ENCODE measurements at regions not wholly inside any gene's neighbourhood (a gene's known extent, or its start where the extent isn't known, plus 50 kb on each side); places are given as distances from the start of the nearest gene placed in this dataset.

GRCh38 chr9:107759823-107760166 is 270.2 kb upstream of the KLF4 start:
- ATAC-seq (ENCODE audit: low read depth) (no peak), DNase-seq (no peak)
- ChIA-PET CTCF (no interaction called here), POLR2A (no interaction called here)
- no peak overlapping the region for H3K4me3 Mint-ChIP-seq
- peaks cover 5% of the 10 kb centered on the region for H3K9me3 Mint-ChIP-seq
- H3K4me1 Mint-ChIP-seq = no peaks in the 10 kb centered on the region
- H3K27ac Mint-ChIP-seq = no peak overlapping the region
- intact Hi-C loops (cut with micrococcal nuclease) = no loop called here
- TF ChIP-seq CTCF (IDR thresholded peaks at IDR 0.05) = no peak
- no peaks in the 10 kb centered on the region for H3K36me3 Mint-ChIP-seq (ENCODE audit: low read depth)
- no peaks in the 10 kb centered on the region for H3K27me3 Mint-ChIP-seq

- TF ChIP-seq CTCF (IDR thresholded peaks at IDR 0.05) = no peak
- no peaks in the 10 kb centered on the region for H3K27me3 Mint-ChIP-seq
- no peaks in the 10 kb centered on the region for H3K36me3 Mint-ChIP-seq (ENCODE audit: low read depth)
- H3K4me3 Mint-ChIP-seq = no peak overlapping the region
- no peaks in the 10 kb centered on the region for H3K4me1 Mint-ChIP-seq
- peaks cover 5% of the 10 kb centered on the region for H3K9me3 Mint-ChIP-seq
- no peak for ATAC-seq (ENCODE audit: low read depth)
- intact Hi-C loops (cut with micrococcal nuclease) = no loop called here
- DNase-seq = no peak
- H3K27ac Mint-ChIP-seq = no peak overlapping the region
- ChIA-PET CTCF (no interaction called here), POLR2A (no interaction called here)
Measured at GRCh38 chr9:107759009-107759822, 269.6 kb upstream of the KLF4 start.

- H3K4me3 Mint-ChIP-seq = no peak overlapping the region
- DNase-seq (no peak), ATAC-seq (ENCODE audit: low read depth) (no peak)
- CTCF ChIA-PET = no interaction called here
- H3K36me3 Mint-ChIP-seq (ENCODE audit: low read depth) = no peaks in the 10 kb centered on the region
- POLR2A ChIA-PET = no interaction called here
- H3K9me3 Mint-ChIP-seq = no peaks in the 10 kb centered on the region
- no peaks in the 10 kb centered on the region for H3K27me3 Mint-ChIP-seq
- intact Hi-C loops (cut with micrococcal nuclease) = no loop called here
- H3K4me1 Mint-ChIP-seq = no peaks in the 10 kb centered on the region
- TF ChIP-seq CTCF (IDR thresholded peaks at IDR 0.05) = no peak
- H3K27ac Mint-ChIP-seq = no peak overlapping the region
Measured at GRCh38 chr9:107756091-107756490, 266.5 kb upstream of the KLF4 start.

GRCh38 chr9:107755246-107755645 is 265.7 kb upstream of the KLF4 start:
- Mint-ChIP-seq H3K4me1 (no peaks in the 10 kb centered on the region), H3K9me3 (no peaks in the 10 kb centered on the region), H3K27ac (no peak overlapping the region), H3K4me3 (no peak overlapping the region), H3K27me3 (no peaks in the 10 kb centered on the region), H3K36me3 (ENCODE audit: low read depth) (no peaks in the 10 kb centered on the region)
- ATAC-seq (ENCODE audit: low read depth) = no peak
- ChIA-PET POLR2A (no interaction called here), CTCF (no interaction called here)
- intact Hi-C loops (cut with micrococcal nuclease) = no loop called here
- DNase-seq = no peak
- no peak for TF ChIP-seq CTCF (IDR thresholded peaks at IDR 0.05)

- Mint-ChIP-seq H3K36me3 (ENCODE audit: low read depth) (no peaks in the 10 kb centered on the region), H3K9me3 (no peaks in the 10 kb centered on the region), H3K27ac (no peak overlapping the region), H3K4me1 (no peaks in the 10 kb centered on the region), H3K4me3 (no peak overlapping the region), H3K27me3 (no peaks in the 10 kb centered on the region)
- no peak for TF ChIP-seq CTCF (IDR thresholded peaks at IDR 0.05)
- DNase-seq = no peak
- no peak for ATAC-seq (ENCODE audit: low read depth)
- POLR2A ChIA-PET = no interaction called here
- CTCF ChIA-PET = no interaction called here
- intact Hi-C loops (cut with micrococcal nuclease) = no loop called here
Measured at GRCh38 chr9:107751567-107752210, 262.1 kb upstream of the KLF4 start.
